Ishikawa (cell line): ENCODE measurements at regions not wholly inside any gene's neighbourhood (a gene's known extent, or its start where the extent isn't known, plus 50 kb on each side); places are given as distances from the start of the nearest gene placed in this dataset.
A peak's percentile ranks its signal among the peaks of the same experiment; 100 is the strongest.

ENCODE experiments used
- CEBPB ChIP-seq: IDR thresholded peaks from 2 replicates; pipeline ENCODE4 v1.6.1; 2012
- CREB1 ChIP-seq: IDR thresholded peaks from 2 replicates; pipeline ENCODE4 v1.6.1; 2012; ENCODE audit warnings: low read depth
- EGR1 ChIP-seq: IDR thresholded peaks from 2 replicates; pipeline ENCODE4 v1.6.1; 2012
- EP300 ChIP-seq: IDR thresholded peaks from 2 replicates; pipeline ENCODE4 v1.6.1; 2012; ENCODE audit warnings: borderline replicate concordance
- FOXM1 ChIP-seq: IDR thresholded peaks from 2 replicates; pipeline ENCODE4 v1.6.1; 2012; ENCODE audit warnings: low read depth, borderline replicate concordance
- NFIC ChIP-seq: IDR thresholded peaks from 2 replicates; pipeline ENCODE4 v1.6.1; 2012
- RAD21 ChIP-seq: IDR thresholded peaks from 2 replicates; pipeline ENCODE4 v1.6.1; 2012; ENCODE audit warnings: low read depth
- TAF1 ChIP-seq: IDR thresholded peaks from 2 replicates; pipeline ENCODE4 v1.6.1; 2012; ENCODE audit warnings: low read depth, mild to moderate bottlenecking
- TCF12 ChIP-seq: IDR thresholded peaks from 2 replicates; pipeline ENCODE4 v1.6.1; 2012; ENCODE audit warnings: low read depth
- TEAD4 ChIP-seq: IDR thresholded peaks from 2 replicates; pipeline ENCODE4 v1.6.1; 2012
- USF1 ChIP-seq: IDR thresholded peaks from 2 replicates; pipeline ENCODE4 v1.6.1; 2012
- YY1 ChIP-seq: IDR thresholded peaks from 2 replicates; pipeline ENCODE4 v1.6.1; 2012; ENCODE audit warnings: low read depth
- ZBTB7A ChIP-seq: IDR thresholded peaks from 2 replicates; pipeline ENCODE4 v1.6.1; 2012; ENCODE audit warnings: low read depth
- TF ChIP-seq, protein P1 (sequence below): IDR thresholded peaks from 2 replicates; pipeline ENCODE4 v1.6.1; 2012; ENCODE audit warnings: low read depth, mild to moderate bottlenecking
- TF ChIP-seq, protein P2 (sequence below): IDR thresholded peaks from 2 replicates; pipeline ENCODE4 v1.6.1; 2012

DNA sequence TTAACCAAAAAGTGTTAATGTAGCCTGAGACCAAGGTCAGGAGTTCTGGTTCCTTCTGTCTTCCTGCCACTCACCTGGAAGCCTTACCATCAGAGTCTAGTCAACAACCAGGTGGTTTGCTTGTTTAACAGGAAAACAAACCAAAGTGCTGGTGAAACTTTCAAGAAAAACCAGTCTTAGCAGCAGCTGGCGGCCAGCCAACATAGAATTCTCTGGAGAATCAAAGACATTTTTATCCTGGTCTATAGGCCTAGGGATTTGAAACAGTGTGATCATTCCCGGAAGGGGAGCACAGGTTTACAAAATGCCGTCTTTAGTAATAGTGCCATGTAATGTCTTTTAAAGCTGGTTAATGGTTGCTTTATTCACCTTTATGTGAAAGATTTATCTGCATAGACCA, 146.6 kb upstream of the AKIRIN2 start:
- TF ChIP-seq NFIC (peak; percentile 74), EP300 (no peak), TEAD4 (no peak)

DNA sequence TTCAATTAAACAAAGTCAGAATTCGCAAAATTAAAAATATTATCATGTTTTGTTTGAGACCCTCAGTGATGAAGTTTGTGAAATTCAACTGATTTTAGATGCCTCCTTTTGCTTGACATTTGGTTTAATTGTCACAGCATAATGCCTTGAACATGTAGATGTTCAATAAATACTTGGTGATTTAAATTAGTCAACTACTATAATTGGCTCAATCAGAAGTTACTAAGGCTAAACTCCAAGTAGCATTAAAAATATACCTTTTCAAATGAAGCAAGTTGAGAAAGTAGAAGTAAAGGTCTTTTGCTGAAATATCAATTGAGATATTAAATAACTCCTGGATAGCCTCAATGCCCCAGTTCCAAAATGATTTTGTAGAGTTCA, 145.8 kb upstream of the AKIRIN2 start:
- TF ChIP-seq EP300: no peak
- TF ChIP-seq CREB1: no peak
- TF ChIP-seq EGR1: no peak
- TF ChIP-seq YY1: no peak
- no peak for TF ChIP-seq FOXM1
- TF ChIP-seq TAF1: no peak
- TF ChIP-seq NFIC: no peak
- no peak for TF ChIP-seq RAD21
- no peak for TF ChIP-seq ZBTB7A
- no peak for TF ChIP-seq TEAD4
- TF ChIP-seq, protein P1, sequence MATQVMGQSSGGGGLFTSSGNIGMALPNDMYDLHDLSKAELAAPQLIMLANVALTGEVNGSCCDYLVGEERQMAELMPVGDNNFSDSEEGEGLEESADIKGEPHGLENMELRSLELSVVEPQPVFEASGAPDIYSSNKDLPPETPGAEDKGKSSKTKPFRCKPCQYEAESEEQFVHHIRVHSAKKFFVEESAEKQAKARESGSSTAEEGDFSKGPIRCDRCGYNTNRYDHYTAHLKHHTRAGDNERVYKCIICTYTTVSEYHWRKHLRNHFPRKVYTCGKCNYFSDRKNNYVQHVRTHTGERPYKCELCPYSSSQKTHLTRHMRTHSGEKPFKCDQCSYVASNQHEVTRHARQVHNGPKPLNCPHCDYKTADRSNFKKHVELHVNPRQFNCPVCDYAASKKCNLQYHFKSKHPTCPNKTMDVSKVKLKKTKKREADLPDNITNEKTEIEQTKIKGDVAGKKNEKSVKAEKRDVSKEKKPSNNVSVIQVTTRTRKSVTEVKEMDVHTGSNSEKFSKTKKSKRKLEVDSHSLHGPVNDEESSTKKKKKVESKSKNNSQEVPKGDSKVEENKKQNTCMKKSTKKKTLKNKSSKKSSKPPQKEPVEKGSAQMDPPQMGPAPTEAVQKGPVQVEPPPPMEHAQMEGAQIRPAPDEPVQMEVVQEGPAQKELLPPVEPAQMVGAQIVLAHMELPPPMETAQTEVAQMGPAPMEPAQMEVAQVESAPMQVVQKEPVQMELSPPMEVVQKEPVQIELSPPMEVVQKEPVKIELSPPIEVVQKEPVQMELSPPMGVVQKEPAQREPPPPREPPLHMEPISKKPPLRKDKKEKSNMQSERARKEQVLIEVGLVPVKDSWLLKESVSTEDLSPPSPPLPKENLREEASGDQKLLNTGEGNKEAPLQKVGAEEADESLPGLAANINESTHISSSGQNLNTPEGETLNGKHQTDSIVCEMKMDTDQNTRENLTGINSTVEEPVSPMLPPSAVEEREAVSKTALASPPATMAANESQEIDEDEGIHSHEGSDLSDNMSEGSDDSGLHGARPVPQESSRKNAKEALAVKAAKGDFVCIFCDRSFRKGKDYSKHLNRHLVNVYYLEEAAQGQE: no peak
- TF ChIP-seq TCF12: no peak
- TF ChIP-seq USF1: no peak
- TF ChIP-seq, protein P2, sequence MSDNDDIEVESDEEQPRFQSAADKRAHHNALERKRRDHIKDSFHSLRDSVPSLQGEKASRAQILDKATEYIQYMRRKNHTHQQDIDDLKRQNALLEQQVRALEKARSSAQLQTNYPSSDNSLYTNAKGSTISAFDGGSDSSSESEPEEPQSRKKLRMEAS: no peak
- TF ChIP-seq CEBPB: no peak

- TF ChIP-seq ZBTB7A (no peak), CREB1 (no peak), NFIC (no peak), RAD21 (no peak), TEAD4 (no peak), CEBPB (no peak), USF1 (no peak), EP300 (no peak), FOXM1 (no peak), YY1 (no peak), EGR1 (no peak), TAF1 (no peak)
- TF ChIP-seq, protein P1: no peak
- TF ChIP-seq, protein P2: no peak
Measured at GRCh38 chr6:87847135-87847829, 145.2 kb upstream of the AKIRIN2 start.

DNA sequence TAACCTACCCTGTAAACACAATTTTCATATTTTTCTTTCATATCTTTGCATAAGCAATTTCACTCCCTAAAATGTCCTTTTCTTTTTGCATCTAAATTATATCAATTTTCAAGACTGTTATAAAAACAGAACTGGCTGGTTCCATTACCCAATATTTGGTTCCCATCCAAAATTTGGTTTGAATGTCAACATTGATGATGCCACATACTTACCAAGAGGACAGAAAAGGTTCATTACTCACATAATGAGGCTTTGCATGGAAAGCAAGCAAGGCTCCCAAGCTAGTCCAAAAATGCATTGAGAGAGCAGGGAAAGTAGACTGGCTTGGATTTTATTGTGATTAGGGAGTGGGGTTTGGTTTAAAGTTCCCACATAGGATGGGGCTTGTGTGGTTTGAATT, 144.4 kb upstream of the AKIRIN2 start:
- TF ChIP-seq EGR1 (no peak), YY1 (no peak), TEAD4 (no peak), EP300 (no peak)

GRCh38 chr6:87840324-87840723, 138.3 kb upstream of the AKIRIN2 start:
- TF ChIP-seq NFIC: no peak
- no peak for TF ChIP-seq RAD21
- TF ChIP-seq CREB1: no peak
- TF ChIP-seq TCF12: no peak
- TF ChIP-seq YY1: no peak

DNA sequence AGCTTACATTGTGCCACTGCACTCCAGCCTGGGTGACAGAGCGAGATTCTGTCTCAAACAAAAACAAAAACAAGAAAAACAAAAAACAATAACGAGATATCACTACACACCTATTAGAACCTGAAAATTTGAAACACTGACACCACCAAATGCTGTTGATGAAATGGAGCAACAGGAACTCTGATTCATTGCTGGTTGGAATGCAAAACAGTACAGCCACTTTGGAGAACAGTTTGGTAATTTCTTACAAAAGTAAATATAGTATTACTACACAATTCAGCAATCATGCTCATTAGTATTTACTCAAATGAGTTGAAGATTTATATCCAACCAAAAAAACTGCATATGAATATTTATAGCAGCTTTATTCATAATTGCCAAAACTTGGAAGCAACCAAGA, 135.8 kb upstream of the AKIRIN2 start:
- no peak for TF ChIP-seq ZBTB7A
- no peak for TF ChIP-seq YY1
- no peak for TF ChIP-seq TAF1
- TF ChIP-seq NFIC: no peak
- TF ChIP-seq, protein P2: no peak
